HCT116 (cell line): ENCODE measurements at regions not wholly inside any gene's neighbourhood (a gene's known extent, or its start where the extent isn't known, plus 50 kb on each side); places are given as distances from the start of the nearest gene placed in this dataset.

ENCODE experiments used
- ATAC-seq: fragments of 200-7000 bp; cut with Tn5 transposase; 2 replicates; pipeline ENCODE4 v1.9.1; 2020; ENCODE audit warnings: mild to moderate bottlenecking, moderate library complexity
- BruUV-seq: library from RNA; stranded (reverse); fragments of 400-500 nt; replicated peaks from 2 replicates; lab custom pipeline; 2021; lab: Mats Ljungman, UMichigan
- CTCF ChIA-PET: fragments of 300-600 bp; sonication (Branson Sonifier 250); formaldehyde crosslinking; loops from one replicate; lab custom pipeline; 2021; ENCODE audit warnings: antibody characterized with exemption; lab: Charles Lee
- POLR2A ChIA-PET: fragments of 300-600, 350-600 bp; sonication (Branson Sonifier 250); formaldehyde crosslinking; loops from one replicate; lab custom pipeline; 2021; ENCODE audit warnings: antibody characterized with exemption; lab: Charles Lee
- RAD21 ChIA-PET, 2 experiments: fragments of 300-600 bp; sonication (Branson Sonifier 250); formaldehyde crosslinking; loops; one replicate each; lab custom pipeline; 2023; ENCODE audit warnings: low total read pairs in 2 of 2; ENCODE audit not compliant: uncharacterized antibody in 2 of 2, unreplicated experiment in 2 of 2, low non-redundant PET in 1 of 2; lab: Charles Lee
- DNase-seq: peaks from one replicate; pipeline ENCODE4 v3.0.0-alpha.2; 2010; ENCODE audit warnings: low read depth, low spot score
- H2AFZ ChIP-seq: fragments of 200-600 bp; shearing (Covaris generic), sonication (generic); 2 replicates; pipeline ENCODE4 v1.6.1; 2017; ENCODE audit warnings: low read depth, mixed run types, mixed read lengths, antibody characterized with exemption, low read length; ENCODE audit not compliant: poor library complexity, severe bottlenecking
- H3K27ac ChIP-seq: 2 replicates; pipeline ENCODE4 v1.5.1; 2012; ENCODE audit warnings: low read depth, low read length
- H3K27me3 ChIP-seq: fragments of 200-600 bp; sonication (generic); 2 replicates; pipeline ENCODE4 v1.6.1; 2016; ENCODE audit warnings: mixed run types, low read length, mixed read lengths; ENCODE audit not compliant: insufficient read depth
- H3K36me3 ChIP-seq, 2 experiments: fragments of 200-500 bp in 1 of 2; fragments of 200-600 bp in 1 of 2; sonication (Bioruptor generic) in 1 of 2; sonication (generic) in 1 of 2; 2 replicates each; pipeline versions ENCODE4 v1.5.1 to v1.6.1; 2014 to 2016; ENCODE audit warnings: low read length in 2 of 2, inconsistent platforms in 1 of 2, mixed read lengths in 1 of 2, mixed run types in 1 of 2; ENCODE audit not compliant: insufficient read depth in 2 of 2, control insufficient read depth in 1 of 2
- H3K4me1 ChIP-seq, 2 experiments: fragments of 200-600 bp in 1 of 2; sonication (generic) in 1 of 2; 2 replicates each; pipeline versions ENCODE4 v1.5.1 to v1.6.1; 2012 to 2017; ENCODE audit warnings: low read length in 2 of 2, inconsistent platforms in 1 of 2, mild to moderate bottlenecking in 1 of 2, mixed read lengths in 1 of 2, mixed run types in 1 of 2, moderate library complexity in 1 of 2; ENCODE audit not compliant: insufficient read depth in 2 of 2, control insufficient read depth in 1 of 2
- H3K4me2 ChIP-seq: fragments of 200-600 bp; sonication (generic); 2 replicates; pipeline ENCODE4 v1.6.1; 2017; ENCODE audit warnings: mixed run types, low read length, mixed read lengths
- H3K4me3 ChIP-seq, 2 experiments: fragments of 200-600 bp in 1 of 2; sonication (generic) in 1 of 2; replicated peaks in 1 of 2; 2 replicates each; pipeline ENCODE4 v1.5.1; 2011 to 2016; ENCODE audit warnings: low read length in 2 of 2, control low read depth in 1 of 2, low read depth in 1 of 2, mild to moderate bottlenecking in 1 of 2, mixed read lengths in 1 of 2, mixed run types in 1 of 2
- H3K79me2 ChIP-seq: fragments of 200-600 bp; sonication (generic); 2 replicates; pipeline ENCODE4 v1.6.1; 2017; ENCODE audit warnings: mild to moderate bottlenecking, mixed run types, low read length, moderate library complexity, mixed read lengths; ENCODE audit not compliant: insufficient read depth
- H3K9ac ChIP-seq: fragments of 200-600 bp; sonication (generic); 2 replicates; pipeline ENCODE4 v1.6.1; 2016; ENCODE audit warnings: low read length, mixed read lengths
- H3K9me2 ChIP-seq: fragments of 200-600 bp; sonication (generic), shearing (Covaris generic); 2 replicates; pipeline ENCODE4 v1.6.1; 2017; ENCODE audit warnings: mixed run types, mild to moderate bottlenecking, moderate library complexity; ENCODE audit not compliant: insufficient read depth
- H3K9me3 ChIP-seq, 2 experiments: fragments of 200-500 bp in 1 of 2; fragments of 200-600 bp in 1 of 2; sonication (Bioruptor generic) in 1 of 2; sonication (generic) in 1 of 2; 2 replicates each; pipeline ENCODE4 v1.6.1; 2014 to 2017; ENCODE audit warnings: low read length in 2 of 2, mixed read lengths in 2 of 2, inconsistent platforms in 1 of 2, low read depth in 1 of 2, mild to moderate bottlenecking in 1 of 2, mixed run types in 1 of 2, moderate library complexity in 1 of 2; ENCODE audit not compliant: control insufficient read depth in 1 of 2, insufficient read depth in 1 of 2
- H4K20me1 ChIP-seq: fragments of 200-600 bp; sonication (generic), shearing (Covaris generic); 2 replicates; pipeline ENCODE4 v1.6.1; 2017; ENCODE audit warnings: mixed run types, mild to moderate bottlenecking, moderate library complexity; ENCODE audit not compliant: insufficient read depth
- ATF3 ChIP-seq: IDR thresholded peaks from 2 replicates; pipeline ENCODE4 v1.6.1; 2012
- CBX3 ChIP-seq: IDR thresholded peaks from 2 replicates; pipeline ENCODE4 v1.6.1; 2012; ENCODE audit warnings: low read depth
- CEBPB ChIP-seq: IDR thresholded peaks from 2 replicates; pipeline ENCODE4 v1.6.1; 2012; ENCODE audit warnings: low read depth
- CTCF ChIP-seq, 3 experiments: fragments of 200-600 bp in 1 of 3; sonication (generic) in 1 of 3; IDR thresholded peaks in 2 of 3; conservative IDR thresholded peaks in 1 of 3; 2 replicates each; pipeline ENCODE4 v1.5.1; 2012 to 2017; ENCODE audit warnings: low read depth in 2 of 3, low read length in 2 of 3, antibody characterized with exemption in 1 of 3, borderline replicate concordance in 1 of 3, control low read depth in 1 of 3, mild to moderate bottlenecking in 1 of 3, mixed read lengths in 1 of 3, mixed run types in 1 of 3, moderate library complexity in 1 of 3; ENCODE audit not compliant: insufficient read depth in 1 of 3
- EGR1 ChIP-seq: IDR thresholded peaks from 2 replicates; pipeline ENCODE4 v1.6.1; 2012; ENCODE audit warnings: low read depth
- ELF1 ChIP-seq: IDR thresholded peaks from 2 replicates; pipeline ENCODE4 v1.6.1; 2012; ENCODE audit warnings: low read depth, borderline replicate concordance
- EZH2 ChIP-seq: fragments of 200-600 bp; sonication (generic); IDR thresholded peaks from 2 replicates; pipeline ENCODE4 v1.6.1; 2017; ENCODE audit warnings: antibody characterized with exemption, mixed run types
- EZH2phosphoT487 ChIP-seq: fragments of 200-600 bp; IDR thresholded peaks from 2 replicates; pipeline ENCODE4 v1.6.1; 2018; ENCODE audit warnings: antibody characterized with exemption, borderline replicate concordance
- FOSL1 ChIP-seq: IDR thresholded peaks from 2 replicates; pipeline ENCODE4 v1.6.1; 2012; ENCODE audit warnings: low read depth
- JUND ChIP-seq: IDR thresholded peaks from 2 replicates; pipeline ENCODE4 v1.6.1; 2012
- RAD21 ChIP-seq: IDR thresholded peaks from 2 replicates; pipeline ENCODE4 v1.6.1; 2012; ENCODE audit warnings: low read depth, mild to moderate bottlenecking
- SIN3A ChIP-seq: IDR thresholded peaks from 2 replicates; pipeline ENCODE4 v1.6.1; 2012; ENCODE audit warnings: low read depth
- SP1 ChIP-seq: IDR thresholded peaks from 2 replicates; pipeline ENCODE4 v1.6.1; 2012; ENCODE audit warnings: low read depth
- SRF ChIP-seq: IDR thresholded peaks from 2 replicates; pipeline ENCODE4 v1.6.1; 2012; ENCODE audit warnings: low read depth
- YY1 ChIP-seq: IDR thresholded peaks from 2 replicates; pipeline ENCODE4 v1.6.1; 2011; ENCODE audit warnings: low read length, low read depth, moderate library complexity, mild to moderate bottlenecking; ENCODE audit not compliant: insufficient replicate concordance; ENCODE audit errors: extremely low read depth
- ZBTB33 ChIP-seq: IDR thresholded peaks from 2 replicates; pipeline ENCODE4 v1.6.1; 2011; ENCODE audit warnings: mild to moderate bottlenecking, low read length, moderate library complexity; ENCODE audit not compliant: insufficient replicate concordance; ENCODE audit errors: extremely low read depth
- ZFX ChIP-seq: fragments of 450-650 bp; IDR thresholded peaks from 2 replicates; pipeline ENCODE4 v1.6.1; 2017
- intact Hi-C: fragments of 100-400 bp; cut with micrococcal nuclease; formaldehyde crosslinking; loops from 2 replicates; pipeline ENCODE4 v1.10.0; 2022
- TF ChIP-seq, protein P1 (sequence below): IDR thresholded peaks from 2 replicates; pipeline ENCODE4 v1.6.1; 2012; ENCODE audit warnings: low read depth

- no peak for TF ChIP-seq SRF
Measured at GRCh38 chr17:71983828-71984227, 137.0 kb upstream of the SOX9 start (continued).

- no peak overlapping the region for H2AFZ ChIP-seq
- H3K9ac ChIP-seq: no peak overlapping the region
- no peaks in the 10 kb centered on the region for H3K79me2 ChIP-seq
- POLR2A ChIA-PET: no interaction called here
- no peaks in the 10 kb centered on the region for H4K20me1 ChIP-seq
- no peak overlapping the region for H3K27ac ChIP-seq
- no peaks in the 10 kb centered on the region for H3K9me3 ChIP-seq
- no peaks in the 10 kb centered on the region for H3K9me2 ChIP-seq
- no peak overlapping the region for H3K4me3 ChIP-seq
- H3K27me3 ChIP-seq: no peaks in the 10 kb centered on the region
- intact Hi-C loops: no loop called here
- peaks cover 0 to 42% of the 10 kb centered on the region in 2 experiments; a peak in 2 of 4 replicates for H3K4me1 ChIP-seq
- BruUV-seq: no TSS peak
- DNase-seq: no peak
- TF ChIP-seq SIN3A: no peak
- TF ChIP-seq FOSL1: no peak
- no peak for TF ChIP-seq EZH2
- TF ChIP-seq, protein P1, sequence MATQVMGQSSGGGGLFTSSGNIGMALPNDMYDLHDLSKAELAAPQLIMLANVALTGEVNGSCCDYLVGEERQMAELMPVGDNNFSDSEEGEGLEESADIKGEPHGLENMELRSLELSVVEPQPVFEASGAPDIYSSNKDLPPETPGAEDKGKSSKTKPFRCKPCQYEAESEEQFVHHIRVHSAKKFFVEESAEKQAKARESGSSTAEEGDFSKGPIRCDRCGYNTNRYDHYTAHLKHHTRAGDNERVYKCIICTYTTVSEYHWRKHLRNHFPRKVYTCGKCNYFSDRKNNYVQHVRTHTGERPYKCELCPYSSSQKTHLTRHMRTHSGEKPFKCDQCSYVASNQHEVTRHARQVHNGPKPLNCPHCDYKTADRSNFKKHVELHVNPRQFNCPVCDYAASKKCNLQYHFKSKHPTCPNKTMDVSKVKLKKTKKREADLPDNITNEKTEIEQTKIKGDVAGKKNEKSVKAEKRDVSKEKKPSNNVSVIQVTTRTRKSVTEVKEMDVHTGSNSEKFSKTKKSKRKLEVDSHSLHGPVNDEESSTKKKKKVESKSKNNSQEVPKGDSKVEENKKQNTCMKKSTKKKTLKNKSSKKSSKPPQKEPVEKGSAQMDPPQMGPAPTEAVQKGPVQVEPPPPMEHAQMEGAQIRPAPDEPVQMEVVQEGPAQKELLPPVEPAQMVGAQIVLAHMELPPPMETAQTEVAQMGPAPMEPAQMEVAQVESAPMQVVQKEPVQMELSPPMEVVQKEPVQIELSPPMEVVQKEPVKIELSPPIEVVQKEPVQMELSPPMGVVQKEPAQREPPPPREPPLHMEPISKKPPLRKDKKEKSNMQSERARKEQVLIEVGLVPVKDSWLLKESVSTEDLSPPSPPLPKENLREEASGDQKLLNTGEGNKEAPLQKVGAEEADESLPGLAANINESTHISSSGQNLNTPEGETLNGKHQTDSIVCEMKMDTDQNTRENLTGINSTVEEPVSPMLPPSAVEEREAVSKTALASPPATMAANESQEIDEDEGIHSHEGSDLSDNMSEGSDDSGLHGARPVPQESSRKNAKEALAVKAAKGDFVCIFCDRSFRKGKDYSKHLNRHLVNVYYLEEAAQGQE: no peak
- TF ChIP-seq ELF1: no peak
- TF ChIP-seq YY1: no peak
- TF ChIP-seq CEBPB: no peak
- no peak for TF ChIP-seq JUND
- no peak for TF ChIP-seq ZFX
- TF ChIP-seq ZBTB33: no peak
- TF ChIP-seq SP1: no peak
- no peak for TF ChIP-seq CBX3
- TF ChIP-seq CTCF (IDR thresholded peaks at IDR 0.05 in 2 of 3, conservative IDR thresholded peaks at IDR 0.05 in 1 of 3; ENCODE audit: borderline replicate concordance in 1 of 3, insufficient read depth in 1 of 3, low read depth in 2 of 3, low read length in 2 of 3): no peak
- no peak for TF ChIP-seq EZH2phosphoT487
- no peak for TF ChIP-seq ATF3
- TF ChIP-seq RAD21: no peak
- no peak for TF ChIP-seq EGR1
- CTCF ChIA-PET: no interaction called here
- no peak overlapping the region for H3K4me2 ChIP-seq
- RAD21 ChIA-PET: no interaction called here
- ATAC-seq: no peak
- H3K36me3 ChIP-seq: no peaks in the 10 kb centered on the region
Measured at GRCh38 chr17:71985111-71986039, 135.4 kb upstream of the SOX9 start.
